Dedifferentiated amniotic fluid mesenchymal stem cell (primary cell): ENCODE measurements at regions not wholly inside any gene's neighbourhood (a gene's known extent, or its start where the extent isn't known, plus 50 kb on each side); places are given as distances from the start of the nearest gene placed in this dataset.

Source experiments
- DNase-seq: peaks from one replicate; pipeline ENCODE4 v3.0.0-alpha.2; 2016; ENCODE audit errors: extremely low spot score

GRCh38 chr17:72005332-72006163 lies 115.3 kb upstream of the SOX9 start:
- no peak for DNase-seq

- no peak for DNase-seq
These were observed 112.5 kb upstream of the SOX9 start for GRCh38 chr17:72008236-72008876.

- DNase-seq = no peak
These were observed 109.3 kb upstream of the SOX9 start for GRCh38 chr17:72011561-72011960.

- no peak for DNase-seq
These were observed 99.3 kb upstream of the SOX9 start for GRCh38 chr17:72021417-72022041.

- no peak for DNase-seq
These were observed 98.2 kb upstream of the SOX9 start for GRCh38 chr17:72022328-72023275.

- no peak for DNase-seq
These were observed 96.4 kb upstream of the SOX9 start for GRCh38 chr17:72024457-72024856.

- DNase-seq = no peak
These were observed 95.7 kb upstream of the SOX9 start for GRCh38 chr17:72025113-72025512.

- peak; percentile 31 for DNase-seq
These were observed 90.5 kb upstream of the SOX9 start for GRCh38 chr17:72030067-72030899.

GRCh38 chr17:72031219-72031884 lies 89.5 kb upstream of the SOX9 start:
- no peak for DNase-seq

GRCh38 chr17:72033334-72033733 lies 87.5 kb upstream of the SOX9 start:
- DNase-seq = no peak

GRCh38 chr17:72034000-72034399 lies 86.8 kb upstream of the SOX9 start:
- DNase-seq = no peak

GRCh38 chr17:72038427-72038826 lies 82.4 kb upstream of the SOX9 start:
- no peak for DNase-seq

GRCh38 chr17:72039490-72039889 lies 81.3 kb upstream of the SOX9 start:
- no peak for DNase-seq

GRCh38 chr17:72046178-72046577 lies 74.6 kb upstream of the SOX9 start:
- no peak for DNase-seq

GRCh38 chr17:72046643-72047612 lies 73.9 kb upstream of the SOX9 start:
- no peak for DNase-seq

GRCh38 chr17:72049914-72050313 lies 70.9 kb upstream of the SOX9 start:
- DNase-seq = no peak

GRCh38 chr17:72053036-72053435 lies 67.8 kb upstream of the SOX9 start:
- no peak for DNase-seq

- no peak for DNase-seq
These were observed 67.4 kb upstream of the SOX9 start for GRCh38 chr17:72053449-72053848.

GRCh38 chr17:72056155-72056554 lies 64.7 kb upstream of the SOX9 start:
- no peak for DNase-seq
